SW 1271 (cell line): ENCODE measurements at regions not wholly inside any gene's neighbourhood (a gene's known extent, or its start where the extent isn't known, plus 50 kb on each side); places are given as distances from the start of the nearest gene placed in this dataset.
"Not testable (repeated sequence)": the region's sequence is repeated elsewhere in the genome, so short reads cannot be mapped to it uniquely, and the experiment has no call there.

Source experiments
- DNase-seq, 2 experiments: peaks; one replicate each; lab custom pipeline; 2025; lab: John Stamatoyannopoulos, UW

GRCh38 chr2:64918220-64918886 lies 70.8 kb upstream of the SLC1A4 start:
- DNase-seq: no peak

- DNase-seq: no peak
Observed at GRCh38 chr2:64919261-64919660, 69.9 kb upstream of the SLC1A4 start.

GRCh38 chr2:64922482-64923384 lies 66.5 kb upstream of the SLC1A4 start:
- no peak for DNase-seq

GRCh38 chr2:64923385-64923710 lies 65.9 kb upstream of the SLC1A4 start:
- no peak for DNase-seq

- DNase-seq: no peak
Observed at GRCh38 chr2:64924170-64924934, 64.8 kb upstream of the SLC1A4 start.

- not testable (repeated sequence) for DNase-seq
Observed at GRCh38 chr2:64925930-64926722, 63.1 kb upstream of the SLC1A4 start.

GRCh38 chr2:64928813-64929212 lies 60.4 kb upstream of the SLC1A4 start:
- no peak for DNase-seq

- no peak for DNase-seq
Observed at GRCh38 chr2:64929333-64929732, 59.9 kb upstream of the SLC1A4 start.

- DNase-seq: no peak
Observed at GRCh38 chr2:64930258-64930671, 58.9 kb upstream of the SLC1A4 start.

GRCh38 chr2:64931246-64932115 lies 57.7 kb upstream of the SLC1A4 start:
- DNase-seq: no peak

GRCh38 chr2:64932116-64932370 lies 57.2 kb upstream of the SLC1A4 start:
- DNase-seq: no peak

- DNase-seq: no peak
Observed at GRCh38 chr2:64932371-64933216, 56.6 kb upstream of the SLC1A4 start.

GRCh38 chr2:64934530-64934929 lies 54.7 kb upstream of the SLC1A4 start:
- no peak for DNase-seq

- no peak for DNase-seq
Observed at GRCh38 chr2:64936809-64937208, 52.4 kb upstream of the SLC1A4 start.

GRCh38 chr2:64937314-64937686 lies 51.9 kb upstream of the SLC1A4 start:
- not testable (repeated sequence) for DNase-seq

- no peak for DNase-seq
Observed at GRCh38 chr2:64937687-64938491, 51.3 kb upstream of the SLC1A4 start.

GRCh38 chr2:64938607-64939285 lies 50.5 kb upstream of the SLC1A4 start:
- DNase-seq: no peak

- DNase-seq: no peak
Observed at GRCh38 chr2:64939332-64939917, 49.8 kb upstream of the SLC1A4 start.
